Osteocyte (in vitro differentiated cells): ENCODE measurements at regions not wholly inside any gene's neighbourhood (a gene's known extent, or its start where the extent isn't known, plus 50 kb on each side); places are given as distances from the start of the nearest gene placed in this dataset.

ENCODE experiments used
- DNase-seq: peaks from one replicate; pipeline ENCODE4 v3.0.0; 2021; ENCODE audit warnings: mixed read lengths; ENCODE audit not compliant: unreplicated experiment; ENCODE audit errors: extremely low spot score
- H3K27ac Mint-ChIP-seq: one replicate; pipeline ENCODE4 v1.8.0; 2021; ENCODE audit warnings: mild to moderate bottlenecking, mixed read lengths; ENCODE audit not compliant: unreplicated experiment
- H3K27me3 Mint-ChIP-seq: one replicate; pipeline ENCODE4 v1.8.0; 2021; ENCODE audit warnings: mixed read lengths; ENCODE audit not compliant: unreplicated experiment
- H3K36me3 Mint-ChIP-seq: one replicate; pipeline ENCODE4 v1.8.0; 2021; ENCODE audit warnings: mixed read lengths; ENCODE audit not compliant: unreplicated experiment
- H3K4me1 Mint-ChIP-seq: one replicate; pipeline ENCODE4 v1.8.0; 2021; ENCODE audit warnings: mixed read lengths; ENCODE audit not compliant: unreplicated experiment
- H3K4me3 Mint-ChIP-seq: one replicate; pipeline ENCODE4 v1.8.0; 2021; ENCODE audit warnings: mild to moderate bottlenecking, moderate library complexity, mixed read lengths; ENCODE audit not compliant: unreplicated experiment
- H3K9me3 Mint-ChIP-seq: one replicate; pipeline ENCODE4 v1.8.0; 2021; ENCODE audit warnings: mixed read lengths; ENCODE audit not compliant: unreplicated experiment
- TF ChIP-seq, protein P1 (sequence below): fragments of 200-600 bp; sonication (generic); IDR thresholded peaks from 2 replicates; pipeline ENCODE4 v1.5.0; 2021; ENCODE audit warnings: antibody characterized with exemption, mild to moderate bottlenecking, moderate library complexity

DNA sequence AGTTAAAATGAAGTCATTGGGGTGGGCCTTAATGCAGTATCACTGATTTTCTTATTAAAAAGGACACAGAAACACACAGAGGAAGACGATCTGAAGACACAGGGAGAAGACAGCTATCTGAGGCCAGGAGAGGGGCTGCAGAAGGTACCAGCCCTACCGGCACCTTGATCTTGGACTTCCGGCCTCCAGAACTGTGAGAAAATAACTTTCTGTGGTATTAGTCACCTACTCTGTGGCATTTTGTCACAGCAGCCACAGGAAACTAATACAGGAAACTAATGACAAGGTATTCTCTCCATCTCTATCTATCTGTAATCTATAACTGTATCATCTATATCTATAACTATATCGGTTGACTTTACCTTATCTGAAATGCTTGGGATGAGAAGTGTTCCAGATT lies 1149.5 kb downstream of the BCL11B start:
- H3K4me3 Mint-ChIP-seq = no peak overlapping the region
- no peak for DNase-seq
- H3K4me1 Mint-ChIP-seq = no peaks in the 10 kb centered on the region
- TF ChIP-seq, protein P1, sequence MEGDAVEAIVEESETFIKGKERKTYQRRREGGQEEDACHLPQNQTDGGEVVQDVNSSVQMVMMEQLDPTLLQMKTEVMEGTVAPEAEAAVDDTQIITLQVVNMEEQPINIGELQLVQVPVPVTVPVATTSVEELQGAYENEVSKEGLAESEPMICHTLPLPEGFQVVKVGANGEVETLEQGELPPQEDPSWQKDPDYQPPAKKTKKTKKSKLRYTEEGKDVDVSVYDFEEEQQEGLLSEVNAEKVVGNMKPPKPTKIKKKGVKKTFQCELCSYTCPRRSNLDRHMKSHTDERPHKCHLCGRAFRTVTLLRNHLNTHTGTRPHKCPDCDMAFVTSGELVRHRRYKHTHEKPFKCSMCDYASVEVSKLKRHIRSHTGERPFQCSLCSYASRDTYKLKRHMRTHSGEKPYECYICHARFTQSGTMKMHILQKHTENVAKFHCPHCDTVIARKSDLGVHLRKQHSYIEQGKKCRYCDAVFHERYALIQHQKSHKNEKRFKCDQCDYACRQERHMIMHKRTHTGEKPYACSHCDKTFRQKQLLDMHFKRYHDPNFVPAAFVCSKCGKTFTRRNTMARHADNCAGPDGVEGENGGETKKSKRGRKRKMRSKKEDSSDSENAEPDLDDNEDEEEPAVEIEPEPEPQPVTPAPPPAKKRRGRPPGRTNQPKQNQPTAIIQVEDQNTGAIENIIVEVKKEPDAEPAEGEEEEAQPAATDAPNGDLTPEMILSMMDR = no peak
- H3K36me3 Mint-ChIP-seq = no peaks in the 10 kb centered on the region
- H3K27ac Mint-ChIP-seq = no peak overlapping the region
- no peaks in the 10 kb centered on the region for H3K27me3 Mint-ChIP-seq
- H3K9me3 Mint-ChIP-seq = peaks cover 33% of the 10 kb centered on the region

DNA sequence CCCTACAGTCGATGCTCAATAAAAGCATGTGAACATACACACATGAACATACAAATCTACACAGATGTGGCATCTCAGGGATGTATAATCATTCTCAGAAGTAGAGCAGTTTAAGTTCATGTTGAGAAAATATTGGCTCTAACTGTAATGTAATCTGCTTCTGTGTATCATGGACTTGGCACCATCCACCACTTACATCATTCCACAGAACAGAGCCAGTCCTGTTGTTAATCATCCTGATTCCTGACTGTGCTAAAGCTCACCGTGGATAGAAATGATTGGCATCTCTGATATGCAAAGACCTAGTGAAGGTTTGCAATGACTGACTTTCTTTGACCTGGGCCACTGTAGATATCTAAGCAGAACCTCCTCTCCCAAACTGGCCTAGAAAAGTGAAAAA lies 1141.3 kb downstream of the BCL11B start:
- no peak for DNase-seq
- no peak overlapping the region for H3K4me3 Mint-ChIP-seq

GRCh38 chr14:98131406-98131805 lies 1140.6 kb downstream of the BCL11B start:
- Mint-ChIP-seq H3K36me3 (no peaks in the 10 kb centered on the region), H3K27me3 (no peaks in the 10 kb centered on the region), H3K4me3 (no peak overlapping the region), H3K4me1 (no peaks in the 10 kb centered on the region), H3K9me3 (peaks cover 46% of the 10 kb centered on the region), H3K27ac (no peak overlapping the region)
- DNase-seq = no peak
- TF ChIP-seq, protein P1 = no peak

More for the DNA sequence above, 1141.3 kb downstream of the BCL11B start:
- Mint-ChIP-seq H3K27ac (no peak overlapping the region), H3K4me1 (no peaks in the 10 kb centered on the region), H3K36me3 (no peaks in the 10 kb centered on the region), H3K27me3 (no peaks in the 10 kb centered on the region), H3K9me3 (peaks cover 46% of the 10 kb centered on the region)
- TF ChIP-seq, protein P1 = no peak

DNA sequence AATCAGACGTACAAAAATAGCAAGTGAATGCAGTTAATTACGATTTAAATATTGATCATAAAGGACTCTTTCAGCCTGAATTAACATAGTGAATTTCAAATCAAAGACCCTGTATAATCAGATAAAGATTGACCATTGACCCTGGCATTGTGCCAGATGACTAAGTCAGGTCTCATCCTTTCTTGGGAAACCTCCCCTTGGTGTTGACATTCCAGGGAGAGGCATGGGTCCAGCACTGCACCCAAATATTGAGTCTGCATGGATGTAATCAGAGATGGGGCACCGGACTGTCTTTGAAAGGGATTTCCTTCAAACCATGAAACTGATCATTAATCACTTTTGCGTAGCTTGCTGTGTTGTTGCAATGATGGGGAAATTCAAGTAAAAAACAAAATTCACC lies 1138.2 kb downstream of the BCL11B start:
- Mint-ChIP-seq H3K27me3 (no peaks in the 10 kb centered on the region), H3K36me3 (no peaks in the 10 kb centered on the region), H3K4me3 (no peak overlapping the region), H3K4me1 (no peaks in the 10 kb centered on the region), H3K27ac (no peak overlapping the region), H3K9me3 (peaks cover 32% of the 10 kb centered on the region)
- TF ChIP-seq, protein P1 = no peak
- DNase-seq = no peak

GRCh38 chr14:98136012-98136789 lies 1135.8 kb downstream of the BCL11B start:
- Mint-ChIP-seq H3K36me3 (no peaks in the 10 kb centered on the region), H3K27ac (no peak overlapping the region), H3K4me3 (no peak overlapping the region), H3K27me3 (no peaks in the 10 kb centered on the region), H3K4me1 (no peaks in the 10 kb centered on the region), H3K9me3 (peaks cover 20% of the 10 kb centered on the region)
- no peak for DNase-seq
- TF ChIP-seq, protein P1 = no peak
